NOMO-1 treated with dmso at 0.1 percent for 144 hours (cell line): ENCODE measurements at regions not wholly inside any gene's neighbourhood (a gene's known extent, or its start where the extent isn't known, plus 50 kb on each side); places are given as distances from the start of the nearest gene placed in this dataset.

Experiments used
- DNase-seq: peaks from one replicate; lab custom pipeline; 2025; ENCODE audit not compliant: unreplicated experiment; lab: John Stamatoyannopoulos, UW

GRCh38 chr14:66099931-66100330 lies 386.2 kb upstream of the CCDC196 start:
- no peak for DNase-seq

GRCh38 chr14:66101662-66102061 lies 384.5 kb upstream of the CCDC196 start:
- no peak for DNase-seq

- no peak for DNase-seq
Measured at GRCh38 chr14:66104486-66104885, 381.7 kb upstream of the CCDC196 start.

GRCh38 chr14:66105815-66106214 lies 380.4 kb upstream of the CCDC196 start:
- no peak for DNase-seq

GRCh38 chr14:66109426-66109825 lies 376.7 kb upstream of the CCDC196 start:
- DNase-seq = no peak

- DNase-seq = no peak
Measured at GRCh38 chr14:66111891-66112290, 374.3 kb upstream of the CCDC196 start.

GRCh38 chr14:66114071-66114470 lies 372.1 kb upstream of the CCDC196 start:
- no peak for DNase-seq

- no peak for DNase-seq
Measured at GRCh38 chr14:66115740-66116502, 370.2 kb upstream of the CCDC196 start.

GRCh38 chr14:66116732-66117131 lies 369.4 kb upstream of the CCDC196 start:
- no peak for DNase-seq

- no peak for DNase-seq
Measured at GRCh38 chr14:66117600-66117999, 368.6 kb upstream of the CCDC196 start.

GRCh38 chr14:66119606-66120231 lies 366.5 kb upstream of the CCDC196 start:
- no peak for DNase-seq

GRCh38 chr14:66120402-66120801 lies 365.8 kb upstream of the CCDC196 start:
- no peak for DNase-seq

- DNase-seq = no peak
Measured at GRCh38 chr14:66121859-66122258, 364.3 kb upstream of the CCDC196 start.

- no peak for DNase-seq
Measured at GRCh38 chr14:66129224-66129623, 356.9 kb upstream of the CCDC196 start.

- no peak for DNase-seq
Measured at GRCh38 chr14:66131111-66131510, 355.1 kb upstream of the CCDC196 start.

GRCh38 chr14:66133666-66134065 lies 352.5 kb upstream of the CCDC196 start:
- DNase-seq = no peak

- no peak for DNase-seq
Measured at GRCh38 chr14:66135831-66136230, 350.3 kb upstream of the CCDC196 start.

- DNase-seq = no peak
Measured at GRCh38 chr14:66137081-66137480, 349.1 kb upstream of the CCDC196 start.

- no peak for DNase-seq
Measured at GRCh38 chr14:66139432-66139831, 346.7 kb upstream of the CCDC196 start.

GRCh38 chr14:66140213-66140918 lies 345.8 kb upstream of the CCDC196 start:
- DNase-seq = peak; percentile 7

GRCh38 chr14:66140963-66141362 lies 345.2 kb upstream of the CCDC196 start:
- no peak for DNase-seq

GRCh38 chr14:66141733-66142132 lies 344.4 kb upstream of the CCDC196 start:
- no peak for DNase-seq
